Stromal cell of bone marrow (primary cell): ENCODE measurements at regions not wholly inside any gene's neighbourhood (a gene's known extent, or its start where the extent isn't known, plus 50 kb on each side); places are given as distances from the start of the nearest gene placed in this dataset.
A peak's percentile ranks its signal among the peaks of the same experiment; 100 is the strongest.

ENCODE experiments used
- DNase-seq: peaks from one replicate; pipeline ENCODE4 v3.0.0-alpha.2; 2012; ENCODE audit warnings: low read depth

GRCh38 chr10:4051641-4052151 is 266.7 kb upstream of the KLF6 start:
- no peak for DNase-seq

- DNase-seq, result peak; percentile 61
Observed at GRCh38 chr10:4051011-4051640, 266.1 kb upstream of the KLF6 start.

- no peak for DNase-seq
Observed at GRCh38 chr10:4050061-4050460, 265.1 kb upstream of the KLF6 start.

- no peak for DNase-seq
Observed at GRCh38 chr10:4049348-4049747, 264.3 kb upstream of the KLF6 start.

GRCh38 chr10:4048236-4048864 is 263.3 kb upstream of the KLF6 start:
- DNase-seq, result no peak

- no peak for DNase-seq
Observed at GRCh38 chr10:4046712-4047354, 261.8 kb upstream of the KLF6 start.

- no peak for DNase-seq
Observed at GRCh38 chr10:4046030-4046429, 261.0 kb upstream of the KLF6 start.

GRCh38 chr10:4043897-4044665 is 259.1 kb upstream of the KLF6 start:
- DNase-seq, result no peak

- DNase-seq, result no peak
Observed at GRCh38 chr10:4041635-4042034, 256.6 kb upstream of the KLF6 start.

GRCh38 chr10:4038000-4038399 is 253.0 kb upstream of the KLF6 start:
- DNase-seq, result no peak

GRCh38 chr10:4035599-4035945 is 250.6 kb upstream of the KLF6 start:
- DNase-seq, result no peak

- DNase-seq, result no peak
Observed at GRCh38 chr10:4034907-4035598, 250.0 kb upstream of the KLF6 start.

- DNase-seq, result no peak
Observed at GRCh38 chr10:4033341-4033896, 248.4 kb upstream of the KLF6 start.

- no peak for DNase-seq
Observed at GRCh38 chr10:4029866-4030265, 244.9 kb upstream of the KLF6 start.

GRCh38 chr10:4028854-4029583 is 244.0 kb upstream of the KLF6 start:
- no peak for DNase-seq

GRCh38 chr10:4028027-4028471 is 243.0 kb upstream of the KLF6 start:
- DNase-seq, result no peak

- DNase-seq, result no peak
Observed at GRCh38 chr10:4025339-4025738, 240.3 kb upstream of the KLF6 start.

GRCh38 chr10:4024516-4025245 is 239.7 kb upstream of the KLF6 start:
- DNase-seq, result no peak

GRCh38 chr10:4024027-4024426 is 239.0 kb upstream of the KLF6 start:
- DNase-seq, result no peak

GRCh38 chr10:4022473-4022872 is 237.5 kb upstream of the KLF6 start:
- DNase-seq, result no peak
